Hematopoietic multipotent progenitor cell (in vitro differentiated cells): ENCODE measurements at regions not wholly inside any gene's neighbourhood (a gene's known extent, or its start where the extent isn't known, plus 50 kb on each side); places are given as distances from the start of the nearest gene placed in this dataset.

Experiments used
- DNase-seq, 3 donors: peaks; one replicate each; pipeline ENCODE4 v3.0.0-alpha.2; 2011 to 2015; ENCODE audit warnings: low read depth in 2 of 3, low spot score in 2 of 3

DNA sequence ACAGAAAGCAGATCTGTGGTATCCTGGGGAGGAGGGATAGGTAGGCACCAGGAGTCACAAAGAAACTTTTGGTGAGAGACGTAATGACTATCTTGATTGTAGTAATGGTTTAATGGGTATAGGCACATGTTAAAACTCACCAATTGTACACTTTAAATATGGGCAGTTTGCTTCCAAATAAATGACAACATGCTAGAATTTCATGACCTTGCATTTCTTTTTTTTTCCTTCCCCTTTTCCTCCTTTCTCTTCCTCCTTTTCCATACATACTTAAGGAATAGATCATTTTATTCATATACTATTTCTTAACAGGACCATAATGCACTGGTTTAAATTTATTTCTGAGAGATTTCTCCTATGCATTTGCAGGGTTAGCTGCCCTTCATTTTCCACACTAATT is 341.8 kb downstream of the TMEM182 start:
- no peak for DNase-seq

DNA sequence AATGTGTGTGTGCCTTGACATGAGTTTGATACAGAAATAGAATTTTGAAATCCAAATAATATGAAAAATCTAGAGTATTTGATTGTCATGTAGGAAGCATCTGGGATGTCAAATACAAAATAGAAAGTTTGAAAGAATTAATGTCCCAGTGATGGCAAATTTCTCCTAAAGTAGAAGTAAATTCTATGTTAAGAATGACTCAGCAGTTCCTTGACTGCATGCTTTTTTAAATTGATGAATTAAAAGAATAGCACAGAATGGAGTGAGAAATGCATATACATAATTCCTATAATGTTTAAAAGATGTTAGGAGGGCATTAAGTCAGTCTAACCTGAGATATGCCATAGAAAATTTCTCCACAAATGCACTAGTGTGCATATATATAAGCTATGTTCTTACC is 357.5 kb downstream of the TMEM182 start:
- DNase-seq: no peak

DNA sequence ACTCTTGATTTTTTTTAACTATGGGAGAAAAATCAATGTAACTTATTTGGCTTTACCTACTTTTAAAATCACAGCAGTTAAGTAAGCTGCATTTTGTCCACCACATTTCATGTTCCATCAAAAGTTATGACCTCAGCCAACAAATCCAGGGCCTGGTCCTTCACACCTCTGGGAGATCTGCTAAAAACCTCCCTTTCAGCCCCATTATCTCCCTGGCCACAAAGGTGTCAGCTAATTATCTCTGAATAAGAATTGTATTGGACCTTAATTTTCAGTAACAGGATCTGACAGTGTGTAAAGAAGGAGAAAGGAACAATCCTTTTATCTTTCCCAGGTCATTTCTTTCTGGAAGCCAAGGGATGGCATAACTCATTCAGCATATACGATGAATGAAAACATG is 359.3 kb downstream of the TMEM182 start:
- DNase-seq: no peak

DNA sequence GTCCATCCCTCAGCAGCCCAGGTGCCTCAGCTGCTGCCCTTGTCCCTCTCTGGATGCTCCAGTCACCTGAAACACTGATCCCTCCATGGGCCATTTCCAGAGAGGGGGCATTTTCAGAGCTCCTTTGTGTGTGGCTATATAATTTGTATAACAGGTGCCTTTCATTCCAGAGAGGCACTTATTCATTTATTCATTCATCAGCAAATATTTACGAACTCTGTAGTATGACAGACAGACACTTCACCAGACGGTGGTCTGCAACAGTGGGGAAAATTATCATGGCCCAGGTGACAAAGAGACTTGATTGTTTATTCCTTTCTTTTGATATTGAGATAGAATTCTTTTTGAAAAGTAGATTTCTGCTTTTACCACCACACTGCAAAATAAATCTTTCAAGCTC is 361.7 kb downstream of the TMEM182 start:
- no peak for DNase-seq

DNA sequence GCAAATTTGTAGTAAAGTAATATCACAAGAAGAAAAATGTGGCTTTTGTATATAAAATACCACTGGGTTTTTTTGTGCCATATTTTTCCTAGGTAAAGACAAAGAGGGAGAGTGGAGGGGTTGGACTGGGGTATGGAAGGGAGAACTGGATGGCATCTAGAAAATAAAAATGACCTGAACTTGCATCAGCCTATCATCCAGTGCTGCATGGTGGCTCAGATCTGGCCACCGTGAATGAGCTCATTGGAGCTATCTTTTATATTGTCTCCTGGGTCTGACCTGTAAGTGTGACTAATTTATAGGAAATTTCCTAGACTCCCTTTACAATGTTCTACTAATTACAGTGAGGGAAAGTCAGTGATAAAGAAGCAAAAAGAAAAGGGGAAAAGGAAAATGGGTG is 369.0 kb downstream of the TMEM182 start:
- DNase-seq: no peak

DNA sequence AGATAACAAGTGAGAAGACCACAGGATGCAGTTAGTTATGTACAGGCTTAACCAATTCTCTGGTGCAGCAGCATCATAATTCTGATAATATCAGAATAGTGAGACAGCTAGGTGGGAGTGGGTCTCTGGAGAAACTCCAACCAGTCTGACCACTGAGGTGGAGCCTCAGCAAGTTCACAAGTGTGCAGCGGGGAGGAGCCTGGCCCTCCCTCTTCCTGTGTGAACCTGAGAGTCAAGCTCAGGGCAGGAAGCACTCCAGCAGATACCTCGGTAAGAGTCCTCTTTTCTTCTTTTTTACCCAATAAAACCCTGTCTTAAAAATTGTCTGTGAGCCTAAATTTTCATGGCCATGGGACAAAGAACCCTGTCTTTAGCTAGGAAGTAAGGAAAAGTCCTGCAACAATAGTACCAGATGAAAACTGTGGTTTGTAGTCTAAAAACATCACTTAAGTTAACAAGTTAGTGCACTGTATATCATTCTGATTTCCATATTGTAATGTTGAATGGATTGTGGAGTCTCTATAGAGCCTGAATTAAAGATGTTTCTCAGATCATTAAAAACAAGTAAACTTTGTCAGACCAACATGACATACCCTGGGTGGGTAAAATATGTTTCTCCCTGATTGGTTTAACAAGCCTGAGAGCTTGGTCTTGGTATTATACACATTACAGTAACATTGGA is 370.8 kb downstream of the TMEM182 start:
- DNase-seq: no peak

DNA sequence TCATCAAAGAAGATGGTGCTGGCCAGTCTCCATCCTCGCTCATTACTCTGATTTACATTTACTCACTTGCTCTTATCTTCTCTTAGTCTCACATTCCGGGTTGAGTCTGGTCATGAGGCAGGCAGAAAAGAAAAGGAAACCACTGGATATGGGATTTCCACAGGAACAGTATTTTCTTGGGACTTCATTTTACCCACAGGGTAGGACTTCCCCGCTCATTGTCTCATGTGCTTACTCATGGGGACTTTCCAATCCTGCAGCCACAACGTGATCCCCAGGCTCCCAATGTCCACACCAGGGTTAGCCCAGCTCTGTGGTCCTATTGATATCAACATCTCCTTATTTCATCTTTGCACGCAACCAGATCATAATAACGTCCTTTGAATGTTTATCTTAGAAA is 373.8 kb downstream of the TMEM182 start:
- DNase-seq: no peak

DNA sequence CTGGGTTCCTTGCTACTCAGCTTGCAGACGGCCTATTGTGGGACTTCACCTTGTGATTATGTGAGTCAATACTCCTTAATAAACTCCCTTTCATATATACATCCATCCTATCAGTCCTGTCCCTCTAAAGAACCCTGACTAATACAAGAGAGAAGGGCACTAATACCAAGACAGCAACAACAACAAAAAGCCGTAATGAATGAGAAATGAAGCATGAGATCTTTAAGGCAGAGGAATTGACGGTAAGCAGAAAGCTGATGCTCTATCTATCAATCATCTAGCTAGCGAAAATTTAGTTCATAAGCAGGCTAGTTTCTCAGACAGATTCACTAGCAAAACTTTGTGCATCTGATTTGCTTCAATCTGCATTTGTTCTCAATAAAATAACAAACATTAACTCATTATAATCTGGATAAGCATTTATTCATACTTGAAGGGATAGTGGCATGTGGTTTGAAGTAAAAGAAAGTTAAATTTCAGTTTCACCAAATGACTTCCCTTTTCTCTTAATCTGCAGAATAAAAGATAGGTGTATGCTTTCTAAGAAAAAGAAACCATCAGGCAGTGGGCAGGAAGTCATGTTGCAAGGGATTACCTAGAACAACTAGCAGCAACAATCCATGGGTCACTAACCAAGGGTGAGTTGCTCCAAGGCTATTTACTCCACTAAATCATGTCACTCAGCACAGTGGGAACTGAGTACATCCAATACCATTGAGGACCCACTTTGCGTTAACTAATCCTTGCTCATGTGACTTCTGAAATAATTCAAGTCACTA is 376.5 kb downstream of the TMEM182 start:
- DNase-seq: peak in 2 of 3 donors; percentile 11 to 68

DNA sequence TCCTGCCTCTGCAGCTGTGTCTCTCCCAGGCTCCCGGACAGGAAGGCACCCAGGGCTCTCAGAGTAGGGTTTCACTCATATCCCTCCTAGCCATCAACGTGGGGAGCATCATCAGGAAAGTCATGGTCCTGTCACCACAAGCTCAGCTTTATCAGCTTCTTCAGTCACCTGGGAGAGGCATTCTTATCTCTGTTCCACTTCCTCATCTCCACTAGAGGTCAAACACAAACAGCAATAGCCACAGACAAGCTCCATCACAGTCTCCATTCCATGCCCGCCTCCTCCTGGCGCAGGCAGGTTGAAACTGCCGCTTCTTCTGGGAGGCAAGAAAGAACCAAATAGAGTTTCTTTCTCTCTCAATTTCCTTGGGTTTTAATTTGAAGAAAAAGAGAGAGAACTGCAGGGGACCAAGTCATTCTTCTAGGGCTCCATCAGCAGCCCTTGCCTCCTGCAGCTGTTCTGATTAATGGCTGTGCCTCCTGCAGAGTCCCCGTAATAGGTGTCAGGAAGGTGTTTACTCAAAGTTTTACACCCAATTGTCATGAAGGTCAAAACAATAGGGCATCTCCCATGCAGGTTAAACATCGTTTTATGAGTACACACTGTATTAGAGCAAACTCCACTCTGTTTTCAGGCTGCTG is 377.9 kb downstream of the TMEM182 start:
- DNase-seq: no peak

DNA sequence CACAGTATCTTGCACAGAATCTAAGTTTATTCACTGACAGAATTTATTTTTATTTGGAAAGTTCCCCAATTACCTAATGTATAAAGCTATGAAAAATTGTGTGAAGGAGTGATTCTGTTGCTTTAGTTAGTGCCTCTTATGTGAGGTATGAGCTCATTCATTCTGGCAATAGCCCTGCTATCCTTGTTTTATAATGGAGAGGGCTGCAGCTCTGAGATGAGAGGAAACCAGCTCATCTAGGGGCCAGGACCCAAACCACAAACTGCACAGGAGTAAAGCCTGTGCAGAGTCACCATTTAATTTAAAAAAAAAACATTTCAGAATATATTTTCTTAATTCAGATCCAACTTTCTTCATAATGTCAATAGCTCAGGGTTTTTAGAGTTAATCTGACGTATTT is 383.0 kb downstream of the TMEM182 start:
- no peak for DNase-seq

DNA sequence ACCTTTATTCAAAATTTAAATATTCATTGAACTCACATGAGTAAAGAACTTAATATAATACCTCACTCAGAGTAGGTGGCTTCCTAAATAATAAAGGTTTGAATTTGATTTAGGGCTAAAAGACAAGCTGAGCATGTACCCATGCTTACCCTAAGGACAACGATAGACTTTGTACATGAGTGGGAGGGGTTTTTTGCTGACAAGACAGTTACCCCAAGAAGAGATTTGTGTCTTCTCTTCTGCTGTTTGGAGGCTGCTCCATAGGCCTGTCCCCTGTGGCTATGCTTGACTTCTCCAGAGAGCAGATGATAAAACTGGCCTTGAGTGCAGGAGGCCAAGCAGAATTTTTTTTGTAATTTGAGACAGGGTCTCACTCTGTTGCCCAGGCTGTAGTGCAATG is 383.9 kb downstream of the TMEM182 start:
- DNase-seq: no peak

DNA sequence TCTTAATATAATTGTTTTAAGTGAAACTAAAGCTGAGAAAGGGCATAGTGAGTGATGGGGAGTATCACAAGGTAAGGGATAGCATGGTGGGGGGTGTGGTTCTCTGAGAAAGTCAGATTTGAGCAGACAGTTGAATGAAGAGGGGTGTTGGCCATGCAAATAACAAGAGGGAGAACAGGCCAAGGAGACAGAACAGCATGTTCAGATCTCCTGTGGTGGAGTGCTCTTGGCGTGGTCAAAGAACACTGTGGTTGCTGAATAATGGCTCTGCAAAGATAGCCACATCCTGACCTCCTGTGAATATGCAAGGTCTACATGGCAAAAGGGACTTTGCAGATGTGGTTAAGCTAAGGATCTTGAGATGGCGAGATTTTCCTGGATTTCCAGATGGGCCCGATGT is 389.2 kb downstream of the TMEM182 start:
- DNase-seq: no peak

DNA sequence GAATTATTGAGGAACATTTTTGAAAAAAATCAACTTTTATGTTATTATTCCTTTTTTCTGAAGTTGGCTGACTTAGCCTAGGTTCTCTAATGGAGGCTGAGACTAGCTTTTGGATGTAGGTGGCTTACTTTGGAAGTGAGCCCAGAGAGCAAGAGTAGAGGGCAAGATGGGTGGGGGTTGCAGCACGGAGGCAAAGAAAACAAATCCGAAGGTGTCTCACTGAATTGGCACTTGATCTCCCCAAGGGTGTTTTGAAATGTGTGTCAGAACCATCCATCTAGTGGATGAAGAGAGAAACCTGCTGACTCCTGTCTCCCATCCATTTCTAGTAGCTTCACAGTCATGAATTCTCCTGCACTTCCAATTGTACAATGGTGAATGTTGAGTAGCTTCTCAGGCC is 390.7 kb downstream of the TMEM182 start:
- no peak for DNase-seq

DNA sequence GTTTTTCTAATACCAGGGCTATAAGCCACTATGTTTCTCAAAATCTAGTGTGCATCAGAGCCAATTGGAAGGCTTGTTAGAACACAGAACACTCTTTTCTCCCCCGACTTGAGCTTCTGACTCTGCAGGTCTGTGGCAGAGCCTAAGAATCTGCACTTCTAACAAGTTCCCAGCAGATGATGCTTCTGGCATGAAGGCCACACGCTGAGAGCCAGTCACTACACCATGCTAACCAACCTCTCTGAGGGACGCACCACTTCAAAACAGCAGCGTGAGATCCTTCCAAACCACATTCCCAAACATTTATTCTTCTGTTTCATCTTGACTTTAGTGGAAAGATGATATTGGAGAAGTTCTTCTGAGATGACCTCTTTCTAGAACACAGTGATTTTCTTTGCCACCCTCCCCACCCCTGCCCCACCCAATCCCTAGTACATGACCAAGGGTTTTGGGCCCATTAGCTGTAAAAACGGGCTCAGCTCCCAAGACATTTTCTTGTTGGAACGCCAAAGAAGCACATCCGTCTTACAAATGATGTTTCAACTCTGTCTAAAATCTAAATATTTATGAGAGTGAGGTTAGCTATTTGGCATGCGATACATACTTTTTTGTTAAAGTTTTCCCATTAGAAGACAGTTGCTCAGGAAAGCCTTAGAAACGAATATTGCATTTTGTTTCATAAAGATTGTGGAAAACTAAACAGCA is 391.9 kb downstream of the TMEM182 start:
- DNase-seq: no peak

DNA sequence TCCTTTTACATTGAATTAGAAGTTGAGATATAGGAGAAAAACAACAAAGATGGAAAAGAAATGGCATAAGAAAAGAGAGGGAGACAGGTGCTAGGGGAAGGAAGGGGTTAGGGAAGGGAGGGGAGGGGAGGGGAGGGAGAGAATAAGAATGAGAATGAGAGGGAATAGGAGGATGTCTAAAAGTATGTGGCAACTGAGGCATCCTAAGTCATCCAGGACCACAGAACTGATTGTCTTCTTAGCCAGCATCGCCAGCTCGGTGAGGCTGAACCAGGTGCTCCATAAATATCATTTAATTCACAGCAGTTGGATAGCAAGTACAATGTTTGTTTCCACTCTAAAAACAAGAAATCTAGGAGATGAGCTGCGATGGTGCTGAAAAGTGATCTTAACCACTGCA is 393.5 kb downstream of the TMEM182 start:
- no peak for DNase-seq

DNA sequence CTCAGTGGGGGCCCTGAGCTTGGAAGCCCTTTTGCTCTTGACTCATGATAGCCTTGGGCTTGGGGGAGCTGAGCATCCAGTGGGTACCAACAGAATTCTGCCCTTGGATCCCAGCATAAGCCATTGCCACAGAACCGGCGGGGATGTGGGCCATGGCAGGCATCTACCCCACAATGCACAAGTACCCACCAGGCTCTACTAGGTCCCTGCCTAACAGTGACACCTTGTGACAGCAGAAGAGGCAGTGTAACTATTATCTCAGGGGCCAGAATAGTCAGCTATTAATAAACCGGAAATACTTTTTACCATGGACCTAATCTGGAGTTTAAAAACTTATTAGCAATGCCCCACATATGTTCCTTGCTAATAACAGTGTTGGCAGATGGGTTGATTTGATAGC is 397.2 kb downstream of the TMEM182 start:
- DNase-seq: no peak

DNA sequence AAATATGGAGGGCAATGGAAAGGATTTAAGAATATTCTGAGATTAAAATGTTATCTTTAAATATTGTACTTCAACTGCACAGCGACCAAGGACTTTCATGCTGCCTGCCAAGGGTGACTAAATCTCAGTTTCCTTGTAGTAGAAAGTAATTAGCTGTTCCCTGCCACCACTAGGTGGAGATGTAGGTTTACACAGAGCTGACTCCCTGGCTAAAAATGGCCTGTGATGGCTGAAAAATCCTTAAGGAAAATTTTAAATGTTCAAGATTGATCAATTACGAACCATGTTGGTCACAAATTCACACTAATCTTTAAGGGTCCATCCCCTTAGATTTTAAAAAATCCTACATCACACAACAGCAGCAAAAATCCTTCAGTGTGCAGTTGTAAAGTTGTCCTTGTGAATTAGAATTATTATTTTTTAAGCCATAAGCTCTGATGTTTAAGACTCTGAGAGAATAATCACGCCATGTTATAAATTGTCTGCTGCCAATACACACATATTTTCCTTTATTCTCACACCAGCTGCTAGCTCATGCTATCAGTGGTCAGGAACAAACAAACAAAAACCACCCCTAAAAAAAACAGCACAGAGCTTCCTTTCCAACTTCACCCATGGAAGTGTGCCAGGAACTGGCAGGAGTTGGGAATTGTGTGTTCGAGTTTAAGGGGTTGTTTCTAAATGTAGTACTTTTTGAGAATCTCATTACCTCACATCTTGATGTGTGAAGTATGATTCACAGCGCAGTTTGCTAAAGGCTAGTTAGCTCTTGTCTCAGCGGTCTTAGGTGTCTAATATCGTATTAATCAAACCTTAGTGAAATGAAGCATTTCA is 399.8 kb downstream of the TMEM182 start:
- DNase-seq: peak in 2 of 3 donors; percentile 9 to 15

DNA sequence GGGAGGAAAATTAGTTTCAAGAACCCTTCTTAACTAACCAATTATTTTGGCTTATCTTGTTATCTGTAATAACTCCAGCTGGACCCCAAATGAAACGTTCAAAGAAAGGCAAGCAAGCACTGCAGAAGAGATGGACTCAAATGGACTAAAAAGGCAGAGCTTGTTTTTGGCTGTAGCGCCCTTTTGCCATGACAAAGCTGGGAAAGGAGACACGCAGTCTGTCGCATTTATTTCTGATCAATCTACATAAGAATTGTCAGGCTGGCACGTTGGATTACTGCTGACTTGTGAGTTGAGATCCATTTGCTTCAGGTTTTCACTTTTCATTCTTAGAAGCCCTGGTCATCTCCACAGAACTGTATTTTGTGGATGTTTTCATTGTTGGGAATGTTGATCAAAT is 402.9 kb downstream of the TMEM182 start:
- DNase-seq: no peak

DNA sequence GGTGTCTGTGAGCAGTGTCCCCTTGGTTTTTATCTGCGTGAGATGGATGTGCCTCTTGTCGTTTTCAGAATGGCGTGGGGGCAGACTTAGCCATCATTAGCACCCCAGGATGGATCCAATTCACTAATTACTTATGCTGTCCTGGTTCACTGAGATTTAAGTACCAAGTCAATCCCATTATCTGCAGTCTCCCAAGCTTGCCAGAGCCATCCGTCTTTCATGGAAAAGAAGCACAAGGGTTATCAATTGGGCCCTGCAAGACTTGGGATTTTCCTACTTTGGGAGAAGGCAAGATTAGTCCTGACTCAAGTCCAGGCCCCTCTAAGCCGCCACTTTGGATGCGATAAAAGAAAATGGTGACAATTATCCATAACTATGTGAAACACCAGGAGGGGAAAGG is 404.0 kb downstream of the TMEM182 start:
- DNase-seq: no peak
